ENCODE measurements at regions not wholly inside any gene's neighbourhood (a gene's known extent, or its start where the extent isn't known, plus 50 kb on each side); places are given as distances from the start of the nearest gene placed in this dataset.

- TF ChIP-seq, protein P1, sequence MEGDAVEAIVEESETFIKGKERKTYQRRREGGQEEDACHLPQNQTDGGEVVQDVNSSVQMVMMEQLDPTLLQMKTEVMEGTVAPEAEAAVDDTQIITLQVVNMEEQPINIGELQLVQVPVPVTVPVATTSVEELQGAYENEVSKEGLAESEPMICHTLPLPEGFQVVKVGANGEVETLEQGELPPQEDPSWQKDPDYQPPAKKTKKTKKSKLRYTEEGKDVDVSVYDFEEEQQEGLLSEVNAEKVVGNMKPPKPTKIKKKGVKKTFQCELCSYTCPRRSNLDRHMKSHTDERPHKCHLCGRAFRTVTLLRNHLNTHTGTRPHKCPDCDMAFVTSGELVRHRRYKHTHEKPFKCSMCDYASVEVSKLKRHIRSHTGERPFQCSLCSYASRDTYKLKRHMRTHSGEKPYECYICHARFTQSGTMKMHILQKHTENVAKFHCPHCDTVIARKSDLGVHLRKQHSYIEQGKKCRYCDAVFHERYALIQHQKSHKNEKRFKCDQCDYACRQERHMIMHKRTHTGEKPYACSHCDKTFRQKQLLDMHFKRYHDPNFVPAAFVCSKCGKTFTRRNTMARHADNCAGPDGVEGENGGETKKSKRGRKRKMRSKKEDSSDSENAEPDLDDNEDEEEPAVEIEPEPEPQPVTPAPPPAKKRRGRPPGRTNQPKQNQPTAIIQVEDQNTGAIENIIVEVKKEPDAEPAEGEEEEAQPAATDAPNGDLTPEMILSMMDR (IDR thresholded peaks at IDR 0.05; ENCODE audit: low read depth, low read length), result no peak
- TF ChIP-seq POLR2A (IDR thresholded peaks at IDR 0.05; ENCODE audit: extremely low read depth, insufficient read length) (no peak), MAX (IDR thresholded peaks at IDR 0.05; ENCODE audit: low read depth, low read length) (no peak)
Measured at GRCh38 chr14:100666403-100666802, 60.3 kb upstream of the DLK1 start.

Data from NB4 (cell line).